Naive thymus-derived CD4-positive, alpha-beta T cell (primary cell): ENCODE measurements at regions not wholly inside any gene's neighbourhood (a gene's known extent, or its start where the extent isn't known, plus 50 kb on each side); places are given as distances from the start of the nearest gene placed in this dataset.
"Not testable (repeated sequence)": the region's sequence is repeated elsewhere in the genome, so short reads cannot be mapped to it uniquely, and the experiment has no call there.

Experiments used
- ATAC-seq: fragments of 150-1000 bp; cut with Tn5 transposase; 2 replicates; pipeline ENCODE4 v1.10.0; 2021; ENCODE audit warnings: mild to moderate bottlenecking, moderate library complexity
- CTCF ChIA-PET: fragments of 350-600 bp; sonication (Branson Sonifier 250); formaldehyde crosslinking; loops from one replicate; lab custom pipeline; 2021; ENCODE audit warnings: antibody characterized with exemption; lab: Charles Lee
- POLR2A ChIA-PET: fragments of 350-600 bp; sonication (Branson Sonifier 250); formaldehyde crosslinking; loops from one replicate; lab custom pipeline; 2021; ENCODE audit warnings: antibody characterized with exemption, inconsistent platforms; lab: Charles Lee
- DNase-seq, 9 donors: peaks; one replicate each; pipeline versions ENCODE4 v3.0.0 to v3.0.0-alpha.2; 2020 to 2022; ENCODE audit warnings: mixed read lengths in 1 of 9
- H3K27ac ChIP-seq: one replicate; pipeline ENCODE4 v1.7.0; 2013; ENCODE audit warnings: mild to moderate bottlenecking, low read depth, low read length, moderate library complexity
- H3K27me3 ChIP-seq, 2 donors: one replicate each; pipeline ENCODE4 v1.7.0; 2013; ENCODE audit warnings: low read length in 2 of 2, mild to moderate bottlenecking in 2 of 2, moderate library complexity in 2 of 2; ENCODE audit not compliant: control insufficient read depth in 2 of 2, insufficient read depth in 2 of 2
- H3K36me3 ChIP-seq, 3 experiments: 1 replicate in 2 of 3; 2 replicates in 1 of 3; pipeline ENCODE4 v1.7.0; 2013; ENCODE audit warnings: low read length in 3 of 3, mild to moderate bottlenecking in 3 of 3, moderate library complexity in 1 of 3; ENCODE audit not compliant: insufficient read depth in 3 of 3, control insufficient read depth in 2 of 3
- H3K4me1 ChIP-seq, 2 donors: one replicate each; pipeline ENCODE4 v1.7.0; 2013; ENCODE audit warnings: low read length in 2 of 2, mild to moderate bottlenecking in 2 of 2, moderate library complexity in 1 of 2; ENCODE audit not compliant: control insufficient read depth in 2 of 2, insufficient read depth in 2 of 2
- H3K4me3 ChIP-seq: 2 replicates; pipeline ENCODE4 v1.7.0; 2013; ENCODE audit warnings: mild to moderate bottlenecking, low read length
- H3K9me3 ChIP-seq, 3 experiments: 1 replicate in 2 of 3; 2 replicates in 1 of 3; pipeline ENCODE4 v1.7.0; 2013; ENCODE audit warnings: low read length in 3 of 3; ENCODE audit not compliant: control insufficient read depth in 2 of 3
- H3K27ac Mint-ChIP-seq, 9 donors: one replicate each; pipeline ENCODE4 v1.8.0; 2020 to 2022; ENCODE audit warnings: mixed read lengths in 9 of 9, mild to moderate bottlenecking in 8 of 9, moderate library complexity in 5 of 9, inconsistent platforms in 2 of 9
- H3K27me3 Mint-ChIP-seq, 5 donors: one replicate each; pipeline ENCODE4 v1.8.0; 2021 to 2022; ENCODE audit warnings: mixed read lengths in 5 of 5, mild to moderate bottlenecking in 1 of 5
- H3K36me3 Mint-ChIP-seq, 5 donors: one replicate each; pipeline ENCODE4 v1.8.0; 2020 to 2022; ENCODE audit warnings: mixed read lengths in 5 of 5, mild to moderate bottlenecking in 3 of 5, inconsistent platforms in 1 of 5
- H3K4me1 Mint-ChIP-seq, 7 donors: one replicate each; pipeline ENCODE4 v1.8.0; 2020 to 2022; ENCODE audit warnings: mixed read lengths in 7 of 7, mild to moderate bottlenecking in 3 of 7, inconsistent platforms in 1 of 7
- H3K4me3 Mint-ChIP-seq, 10 donors: one replicate each; pipeline ENCODE4 v1.8.0; 2020 to 2022; ENCODE audit warnings: mild to moderate bottlenecking in 10 of 10, mixed read lengths in 10 of 10, moderate library complexity in 6 of 10, inconsistent platforms in 2 of 10
- H3K9me3 Mint-ChIP-seq, 11 donors: one replicate each; pipeline ENCODE4 v1.8.0; 2020 to 2022; ENCODE audit warnings: mixed read lengths in 11 of 11, mild to moderate bottlenecking in 4 of 11, inconsistent platforms in 1 of 11, moderate library complexity in 1 of 11
- intact Hi-C, 2 donors: fragments of 100-400 bp; cut with micrococcal nuclease; formaldehyde crosslinking; loops; one replicate each; pipeline ENCODE4 v1.15.1; 2023

DNA sequence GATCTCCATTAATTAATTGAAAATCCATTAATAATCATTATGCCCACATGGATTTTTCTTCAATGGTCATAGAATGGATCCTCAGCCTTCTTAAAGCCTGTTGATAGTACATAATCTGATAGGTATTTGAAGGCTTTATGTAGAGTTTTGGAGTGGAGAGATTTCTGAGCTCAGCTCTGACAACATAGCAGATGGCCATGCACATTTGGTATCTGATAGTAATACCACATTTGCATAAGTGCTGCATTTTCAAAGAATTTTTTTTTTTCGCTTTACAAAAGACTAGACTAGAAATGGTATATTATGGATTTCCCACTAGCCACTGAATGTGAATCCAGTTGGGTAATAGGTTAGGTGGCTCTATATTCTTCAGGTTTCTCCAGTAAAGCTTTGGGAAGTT lies 440.6 kb downstream of the FGF13 start:
- H3K27ac Mint-ChIP-seq: no peak overlapping the region
- ChIA-PET CTCF (no interaction called here), POLR2A (no interaction called here)
- no peak for ATAC-seq
- H3K27me3 Mint-ChIP-seq: peaks cover 0 to 5% (median 0%) of the 10 kb centered on the region in 5 donors
- peaks cover 0 to 4% (median 0%) of the 10 kb centered on the region in 11 donors for H3K9me3 Mint-ChIP-seq
- Histone ChIP-seq H3K27me3 (no peaks in the 10 kb centered on the region), H3K4me3 (no peak overlapping the region), H3K27ac (no peak overlapping the region), H3K9me3 (no peaks in the 10 kb centered on the region), H3K4me1 (no peaks in the 10 kb centered on the region), H3K36me3 (no peaks in the 10 kb centered on the region)
- H3K4me3 Mint-ChIP-seq: no peak overlapping the region
- intact Hi-C loops: no loop called here
- H3K36me3 Mint-ChIP-seq: no peaks in the 10 kb centered on the region
- no peak for DNase-seq
- no peaks in the 10 kb centered on the region for H3K4me1 Mint-ChIP-seq

DNA sequence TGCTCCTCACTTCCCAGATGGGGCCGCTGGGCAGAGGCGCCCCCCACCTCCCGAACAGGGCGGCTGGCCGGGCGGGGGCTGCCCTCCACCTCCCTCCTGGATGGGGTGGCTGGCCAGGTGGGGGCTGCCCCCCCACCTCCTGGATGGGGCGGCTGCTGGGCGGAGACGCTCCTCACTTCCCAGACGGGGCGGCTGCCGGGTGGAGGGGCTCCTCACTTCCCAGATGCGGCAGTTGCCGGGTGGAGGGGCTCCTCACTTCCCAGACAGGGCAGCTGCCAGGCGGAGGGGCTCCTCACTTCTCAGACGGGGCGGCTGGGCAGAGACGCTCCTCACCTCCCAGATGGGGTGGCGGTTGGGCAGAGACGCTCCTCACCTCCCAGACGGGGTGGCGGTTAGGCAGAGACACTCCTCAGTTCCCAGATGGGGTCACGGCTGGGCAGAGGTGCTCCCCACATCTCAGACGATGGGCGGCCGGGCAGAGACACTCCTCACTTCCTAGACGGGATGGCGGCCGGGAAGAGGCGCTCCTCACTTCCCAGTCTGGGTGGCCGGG lies 428.8 kb downstream of the FGF13 start:
- POLR2A ChIA-PET: not testable (repeated sequence)

DNA sequence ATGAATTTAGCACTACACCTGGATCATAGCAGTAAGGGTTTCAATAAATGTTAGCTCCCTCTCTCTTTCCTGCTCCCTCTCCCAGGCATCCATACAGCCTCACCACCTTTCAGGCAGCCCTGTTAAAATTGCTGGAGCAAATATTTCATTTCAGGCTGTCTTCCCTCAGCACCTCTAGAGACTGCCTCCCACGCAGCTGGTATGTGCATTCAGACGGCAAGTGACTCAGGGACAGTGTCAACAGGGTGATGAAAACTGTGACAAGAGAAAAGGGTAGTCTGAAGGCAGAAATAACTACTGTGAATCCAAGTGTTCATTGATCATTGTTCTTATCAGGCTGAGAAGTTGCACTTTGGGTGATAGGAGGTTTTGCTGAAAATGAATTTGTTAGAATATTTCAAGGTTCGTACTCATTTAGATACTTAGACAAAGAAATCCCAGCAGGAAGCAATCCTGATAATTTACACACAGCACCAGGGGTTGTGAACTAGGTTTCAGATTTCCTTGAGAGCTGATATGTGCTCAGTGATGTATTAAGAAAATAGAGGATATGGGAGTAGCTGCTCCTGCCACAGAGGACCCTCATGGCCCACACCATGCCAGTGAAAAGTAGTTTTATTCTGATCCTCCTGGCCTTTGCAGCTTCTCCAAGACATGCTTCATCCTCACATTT lies 424.2 kb downstream of the FGF13 start:
- H3K4me1 Mint-ChIP-seq: no peaks in the 10 kb centered on the region
- ChIA-PET POLR2A (no interaction called here), CTCF (no interaction called here)
- Histone ChIP-seq H3K4me1 (no peaks in the 10 kb centered on the region), H3K4me3 (no peak overlapping the region), H3K27me3 (no peaks in the 10 kb centered on the region), H3K9me3 (no peaks in the 10 kb centered on the region), H3K36me3 (no peaks in the 10 kb centered on the region), H3K27ac (no peak overlapping the region)
- H3K27me3 Mint-ChIP-seq: no peaks in the 10 kb centered on the region
- no peaks in the 10 kb centered on the region for H3K9me3 Mint-ChIP-seq
- H3K27ac Mint-ChIP-seq: no peak overlapping the region
- H3K4me3 Mint-ChIP-seq: no peak overlapping the region
- no peaks in the 10 kb centered on the region for H3K36me3 Mint-ChIP-seq
- ATAC-seq (no peak), DNase-seq (no peak)
- intact Hi-C loops: no loop called here

More for the DNA sequence above, 428.8 kb downstream of the FGF13 start:
- intact Hi-C loops, CTCF ChIA-PET, DNase-seq, H3K27me3 ChIP-seq, H3K27me3 Mint-ChIP-seq, H3K4me3 ChIP-seq, H3K9me3 ChIP-seq, ATAC-seq, H3K27ac ChIP-seq, H3K36me3 Mint-ChIP-seq, H3K4me1 Mint-ChIP-seq, H3K4me1 ChIP-seq, H3K27ac Mint-ChIP-seq, H3K4me3 Mint-ChIP-seq, H3K36me3 ChIP-seq: not testable (repeated sequence)
- peaks cover 0 to 11% (median 2%) of the 10 kb centered on the region in 11 donors for H3K9me3 Mint-ChIP-seq

DNA sequence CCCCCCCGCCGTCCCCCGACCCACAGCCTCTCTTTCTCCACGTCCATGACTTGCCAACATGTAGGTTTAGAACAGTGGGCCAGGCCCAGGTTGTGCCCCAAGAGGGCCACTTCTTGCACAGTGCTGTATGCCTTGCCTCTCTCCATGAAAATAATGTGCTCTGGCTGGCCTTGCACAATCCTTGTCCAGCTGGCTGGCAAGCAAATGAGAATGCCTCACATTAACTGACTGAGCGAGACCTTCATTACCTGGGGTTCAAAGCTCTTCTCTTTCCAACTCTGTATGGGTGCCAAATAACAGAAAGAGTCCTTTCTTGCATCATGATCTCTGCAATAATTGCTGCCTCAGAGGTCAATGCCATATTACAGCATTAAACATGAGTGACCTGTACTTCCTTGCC lies 416.6 kb downstream of the FGF13 start:
- Histone ChIP-seq H3K9me3 (no peaks in the 10 kb centered on the region), H3K4me1 (no peaks in the 10 kb centered on the region), H3K36me3 (no peaks in the 10 kb centered on the region), H3K27me3 (no peaks in the 10 kb centered on the region), H3K4me3 (no peak overlapping the region), H3K27ac (no peak overlapping the region)
- H3K27ac Mint-ChIP-seq: no peak overlapping the region
- peaks cover 0 to 3% (median 0%) of the 10 kb centered on the region in 11 donors for H3K9me3 Mint-ChIP-seq
- no peaks in the 10 kb centered on the region for H3K4me1 Mint-ChIP-seq
- no peak overlapping the region for H3K4me3 Mint-ChIP-seq
- no peaks in the 10 kb centered on the region for H3K36me3 Mint-ChIP-seq
- ChIA-PET POLR2A (no interaction called here), CTCF (no interaction called here)
- ATAC-seq: no peak
- intact Hi-C loops: loop anchor here in 1 of 2 donors (10.0 kb wide), 1 partner anchor 450 kb away; no protein-coding TSS in a partner anchor
- no peaks in the 10 kb centered on the region for H3K27me3 Mint-ChIP-seq
- DNase-seq: no peak

DNA sequence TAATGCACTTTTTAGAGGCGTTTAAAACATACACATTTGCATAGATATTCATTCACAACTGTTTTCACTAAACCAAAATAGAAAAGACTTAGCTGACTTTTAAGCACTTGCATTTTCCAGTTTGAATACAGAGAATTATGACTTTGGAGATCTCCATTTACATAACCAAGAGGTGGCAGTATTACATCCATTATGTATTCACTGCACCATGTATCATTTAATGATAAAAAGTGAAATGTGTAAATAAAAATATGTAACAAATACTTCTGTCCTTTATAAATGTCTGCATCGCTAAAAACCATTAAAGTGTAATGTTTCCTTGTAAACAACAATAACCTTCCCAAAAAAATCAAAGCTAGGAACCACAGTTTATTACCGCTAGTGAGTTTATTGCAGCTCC lies 413.2 kb downstream of the FGF13 start:
- H3K9me3 Mint-ChIP-seq: peaks cover 0 to 3% (median 0%) of the 10 kb centered on the region in 11 donors
- no peaks in the 10 kb centered on the region for H3K36me3 Mint-ChIP-seq
- Histone ChIP-seq H3K27ac (no peak overlapping the region), H3K27me3 (no peaks in the 10 kb centered on the region), H3K36me3 (no peaks in the 10 kb centered on the region), H3K9me3 (no peaks in the 10 kb centered on the region), H3K4me3 (no peak overlapping the region), H3K4me1 (no peaks in the 10 kb centered on the region)
- ATAC-seq: no peak
- ChIA-PET CTCF (no interaction called here), POLR2A (no interaction called here)
- H3K27me3 Mint-ChIP-seq: no peaks in the 10 kb centered on the region
- H3K27ac Mint-ChIP-seq: no peak overlapping the region
- no peak for DNase-seq
- intact Hi-C loops: loop anchor here in 1 of 2 donors (10.0 kb wide), 1 partner anchor 447 kb away; no protein-coding TSS in a partner anchor
- H3K4me3 Mint-ChIP-seq: no peak overlapping the region
- no peaks in the 10 kb centered on the region for H3K4me1 Mint-ChIP-seq

DNA sequence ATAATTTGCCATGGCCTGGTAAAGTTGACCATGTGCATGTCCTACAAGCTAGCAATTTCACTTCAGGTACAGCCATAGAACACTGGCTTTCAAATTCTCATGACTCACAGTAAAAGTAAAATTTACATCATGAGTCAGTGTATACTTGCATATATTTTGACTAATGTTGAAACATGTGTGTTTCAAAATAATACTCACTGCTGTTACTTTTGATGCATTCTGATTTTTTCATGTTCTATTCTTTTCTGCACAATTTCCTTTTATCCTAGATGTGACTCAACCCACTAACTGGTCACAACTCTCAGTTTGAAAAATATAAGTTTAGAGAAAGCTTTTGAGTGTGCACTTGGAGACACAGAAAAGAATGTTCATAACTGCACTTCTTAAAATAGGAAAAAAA lies 365.7 kb downstream of the FGF13 start:
- Histone ChIP-seq H3K9me3 (no peaks in the 10 kb centered on the region), H3K4me3 (no peak overlapping the region), H3K36me3 (no peaks in the 10 kb centered on the region), H3K4me1 (no peaks in the 10 kb centered on the region), H3K27me3 (no peaks in the 10 kb centered on the region), H3K27ac (no peak overlapping the region)
- no peak overlapping the region for H3K4me3 Mint-ChIP-seq
- no peaks in the 10 kb centered on the region for H3K4me1 Mint-ChIP-seq
- ChIA-PET POLR2A (no interaction called here), CTCF (no interaction called here)
- ATAC-seq (no peak), DNase-seq (no peak)
- intact Hi-C loops: no loop called here
- no peaks in the 10 kb centered on the region for H3K36me3 Mint-ChIP-seq
- H3K9me3 Mint-ChIP-seq: peaks cover 0 to 1% (median 0%) of the 10 kb centered on the region in 11 donors
- no peak overlapping the region for H3K27ac Mint-ChIP-seq
- no peaks in the 10 kb centered on the region for H3K27me3 Mint-ChIP-seq

DNA sequence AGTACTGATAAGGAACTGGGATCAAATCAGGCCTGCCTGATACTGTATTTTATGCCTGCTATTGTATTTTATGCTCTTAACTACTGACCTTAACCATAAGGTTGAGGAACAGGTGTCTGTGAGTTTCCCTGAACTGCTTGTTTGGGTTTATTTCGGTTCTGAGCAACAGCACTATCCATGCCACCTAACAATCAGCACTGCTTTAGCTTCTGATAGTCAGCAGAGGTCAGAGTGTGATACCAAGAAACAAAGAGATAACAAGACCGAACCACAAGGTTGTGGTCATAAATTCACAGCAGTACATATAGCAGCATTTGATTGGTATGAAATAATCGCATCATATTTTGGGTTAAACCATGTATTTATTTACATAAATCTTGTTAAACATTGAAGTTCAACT lies 362.2 kb downstream of the FGF13 start:
- DNase-seq: no peak
- H3K27ac Mint-ChIP-seq: no peak overlapping the region
- Histone ChIP-seq H3K27me3 (no peaks in the 10 kb centered on the region), H3K36me3 (no peaks in the 10 kb centered on the region), H3K4me3 (no peak overlapping the region), H3K27ac (no peak overlapping the region), H3K9me3 (no peaks in the 10 kb centered on the region), H3K4me1 (no peaks in the 10 kb centered on the region)
- intact Hi-C loops: no loop called here
- ChIA-PET CTCF (no interaction called here), POLR2A (no interaction called here)
- no peak overlapping the region for H3K4me3 Mint-ChIP-seq
- H3K27me3 Mint-ChIP-seq: peaks cover 0 to 4% (median 0%) of the 10 kb centered on the region in 5 donors
- H3K36me3 Mint-ChIP-seq: no peaks in the 10 kb centered on the region
- peaks cover 0 to 7% (median 0%) of the 10 kb centered on the region in 11 donors for H3K9me3 Mint-ChIP-seq
- no peaks in the 10 kb centered on the region for H3K4me1 Mint-ChIP-seq
- no peak for ATAC-seq
